RWPE2 (cell line): ENCODE measurements at regions not wholly inside any gene's neighbourhood (a gene's known extent, or its start where the extent isn't known, plus 50 kb on each side); places are given as distances from the start of the nearest gene placed in this dataset.

Experiments used
- ATAC-seq: fragments of 200-7000 bp; cut with Tn5 transposase; 3 replicates; pipeline ENCODE4 v1.9.1; 2021; ENCODE audit warnings: low read depth
- DNase-seq: peaks from one replicate; pipeline ENCODE4 v3.0.0-alpha.2; 2020; ENCODE audit warnings: low spot score
- H3K27ac ChIP-seq: fragments of 450-650 bp; 2 replicates; pipeline ENCODE4 v1.5.1; 2017; ENCODE audit warnings: mild to moderate bottlenecking; ENCODE audit not compliant: poor library complexity, severe bottlenecking
- H3K27me3 ChIP-seq: fragments of 250-450 bp; sonication (Bioruptor Pico); 2 replicates; pipeline ENCODE4 v1.5.1; 2021; ENCODE audit warnings: mild to moderate bottlenecking, moderate library complexity; ENCODE audit not compliant: insufficient read depth, poor library complexity, severe bottlenecking
- H3K36me3 ChIP-seq: fragments of 250-450 bp; sonication (Bioruptor Pico); 2 replicates; pipeline ENCODE4 v1.5.1; 2020; ENCODE audit warnings: low read depth, mild to moderate bottlenecking, moderate library complexity
- H3K4me1 ChIP-seq: fragments of 250-450 bp; sonication (Bioruptor Pico); 2 replicates; pipeline ENCODE4 v1.5.1; 2021; ENCODE audit warnings: mild to moderate bottlenecking, moderate library complexity; ENCODE audit not compliant: insufficient read depth, poor library complexity, severe bottlenecking
- H3K4me3 ChIP-seq: fragments of 250-450 bp; sonication (Bioruptor Pico); 2 replicates; pipeline ENCODE4 v1.5.1; 2021; ENCODE audit warnings: mild to moderate bottlenecking, moderate library complexity; ENCODE audit not compliant: severe bottlenecking
- H3K9me3 ChIP-seq: fragments of 250-450 bp; sonication (Bioruptor Pico); 2 replicates; pipeline ENCODE4 v1.5.1; 2021; ENCODE audit warnings: mild to moderate bottlenecking, moderate library complexity; ENCODE audit not compliant: severe bottlenecking
- CTCF ChIP-seq: fragments of 450-650 bp; IDR thresholded peaks from one replicate; pipeline ENCODE4 v1.5.1; 2017; ENCODE audit warnings: mild to moderate bottlenecking, moderate library complexity; ENCODE audit not compliant: poor library complexity, severe bottlenecking

DNA sequence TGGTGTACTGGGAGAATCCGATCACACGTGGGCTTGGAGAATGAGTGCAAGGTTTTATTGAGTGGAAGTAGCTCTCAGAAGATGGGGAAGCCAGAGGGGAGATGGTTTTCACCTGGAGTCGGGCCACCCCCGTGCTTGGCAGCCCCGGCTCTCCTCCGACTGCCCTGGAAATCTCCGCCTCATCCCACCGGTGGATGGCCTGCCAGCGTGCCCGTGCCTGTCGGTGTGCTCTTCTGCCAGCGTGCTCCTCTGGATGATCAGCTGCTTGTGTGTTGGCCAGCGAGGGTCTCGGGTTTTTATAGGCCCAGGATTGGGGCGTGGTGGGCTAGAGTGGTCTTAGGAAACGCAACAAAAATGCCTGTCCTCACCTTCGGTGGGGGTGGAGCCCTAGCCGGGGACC lies 368.0 kb downstream of the FAT4 start:
- Histone ChIP-seq H3K36me3 (no peaks in the 10 kb centered on the region), H3K4me1 (no peaks in the 10 kb centered on the region), H3K4me3 (no peak overlapping the region), H3K27ac (no peak overlapping the region), H3K27me3 (no peaks in the 10 kb centered on the region), H3K9me3 (no peaks in the 10 kb centered on the region)
- ATAC-seq = no peak
- no peak for DNase-seq
- TF ChIP-seq CTCF = no peak

- Histone ChIP-seq H3K4me3 (no peak overlapping the region), H3K27ac (no peak overlapping the region), H3K27me3 (no peaks in the 10 kb centered on the region), H3K4me1 (no peaks in the 10 kb centered on the region), H3K9me3 (no peaks in the 10 kb centered on the region), H3K36me3 (no peaks in the 10 kb centered on the region)
- TF ChIP-seq CTCF = no peak
- no peak for DNase-seq
- no peak for ATAC-seq
Measured at GRCh38 chr4:125688841-125689240, 374.1 kb downstream of the FAT4 start.

- DNase-seq (no peak), ATAC-seq (no peak)
- Histone ChIP-seq H3K36me3 (no peaks in the 10 kb centered on the region), H3K4me3 (no peak overlapping the region), H3K27me3 (no peaks in the 10 kb centered on the region), H3K27ac (no peak overlapping the region), H3K9me3 (no peaks in the 10 kb centered on the region), H3K4me1 (no peaks in the 10 kb centered on the region)
- TF ChIP-seq CTCF = no peak
Measured at GRCh38 chr4:125689805-125690204, 375.1 kb downstream of the FAT4 start.

DNA sequence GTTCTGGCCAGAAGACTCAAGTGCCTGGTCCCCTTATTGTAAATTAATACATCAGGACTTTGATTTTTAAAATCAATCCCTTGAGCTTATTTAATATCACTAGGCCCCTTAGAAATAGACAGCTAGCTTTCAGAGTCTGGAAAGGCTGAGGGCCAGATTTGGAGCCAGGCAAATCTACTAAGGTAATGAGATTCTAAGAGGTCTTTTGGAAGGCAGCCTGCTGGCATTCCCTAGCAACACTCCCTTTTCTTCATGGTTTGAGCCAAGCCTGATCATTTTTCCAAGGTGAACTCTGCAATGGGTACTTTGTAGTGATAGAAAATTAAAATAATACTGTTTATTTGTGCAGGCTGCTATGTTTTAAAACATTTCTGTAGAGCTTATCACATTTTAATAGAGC lies 378.5 kb downstream of the FAT4 start:
- Histone ChIP-seq H3K4me3 (no peak overlapping the region), H3K27me3 (no peaks in the 10 kb centered on the region), H3K9me3 (no peaks in the 10 kb centered on the region), H3K27ac (no peak overlapping the region), H3K36me3 (no peaks in the 10 kb centered on the region), H3K4me1 (no peaks in the 10 kb centered on the region)
- DNase-seq (no peak), ATAC-seq (no peak)
- no peak for TF ChIP-seq CTCF

DNA sequence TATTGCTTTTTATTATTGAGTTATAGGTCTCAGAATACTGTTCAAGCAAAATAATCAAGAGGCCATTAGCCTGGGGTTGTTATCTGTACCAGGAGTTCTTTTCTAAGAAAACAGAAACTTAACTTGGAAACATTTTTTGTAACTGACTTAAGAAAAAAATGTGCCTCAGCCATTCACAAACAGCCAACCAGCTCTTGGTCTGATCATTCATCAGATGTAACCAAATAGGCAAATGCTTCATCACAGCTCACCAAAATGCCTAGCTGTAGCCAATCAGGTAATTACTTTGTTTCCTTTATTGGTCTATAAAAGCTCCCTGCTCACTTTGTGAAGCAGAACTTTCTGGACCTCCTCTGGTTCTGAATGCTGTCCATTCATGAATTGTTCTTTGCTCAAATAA lies 387.7 kb downstream of the FAT4 start:
- no peak overlapping the region for H3K27ac ChIP-seq
- no peaks in the 10 kb centered on the region for H3K36me3 ChIP-seq
- no peak for DNase-seq
- no peak overlapping the region for H3K4me3 ChIP-seq
- no peaks in the 10 kb centered on the region for H3K27me3 ChIP-seq
- ATAC-seq = no peak
- H3K4me1 ChIP-seq = peaks cover 17% of the 10 kb centered on the region
- H3K9me3 ChIP-seq = no peaks in the 10 kb centered on the region
- TF ChIP-seq CTCF = no peak
